ENCODE measurements at regions not wholly inside any gene's neighbourhood (a gene's known extent, or its start where the extent isn't known, plus 50 kb on each side); places are given as distances from the start of the nearest gene placed in this dataset.

- Histone ChIP-seq H3K36me3 (no peaks in the 10 kb centered on the region), H3K9me3 (no peaks in the 10 kb centered on the region), H3K4me1 (peaks cover 3 to 40% (median 4%) of the 10 kb centered on the region in 6 donors), H3K4me3 (no peak overlapping the region), H3K27ac (peak overlapping the region in 4 of 8 donors; percentile 26 to 65 (median 56)), H3K27me3 (replicated peaks in 1 of 7) (no peaks in the 10 kb centered on the region)
- intact Hi-C loops (cut with DNase I; ENCODE audit: low total_unique reads), result loop anchor here (10.0 kb wide), 1 partner anchor 58 kb away; no protein-coding TSS in a partner anchor
- TF ChIP-seq POLR2A (IDR thresholded peaks at IDR 0.05) (no peak), POLR2AphosphoS5 (IDR thresholded peaks at IDR 0.05) (no peak)
- TF ChIP-seq, protein P1, sequence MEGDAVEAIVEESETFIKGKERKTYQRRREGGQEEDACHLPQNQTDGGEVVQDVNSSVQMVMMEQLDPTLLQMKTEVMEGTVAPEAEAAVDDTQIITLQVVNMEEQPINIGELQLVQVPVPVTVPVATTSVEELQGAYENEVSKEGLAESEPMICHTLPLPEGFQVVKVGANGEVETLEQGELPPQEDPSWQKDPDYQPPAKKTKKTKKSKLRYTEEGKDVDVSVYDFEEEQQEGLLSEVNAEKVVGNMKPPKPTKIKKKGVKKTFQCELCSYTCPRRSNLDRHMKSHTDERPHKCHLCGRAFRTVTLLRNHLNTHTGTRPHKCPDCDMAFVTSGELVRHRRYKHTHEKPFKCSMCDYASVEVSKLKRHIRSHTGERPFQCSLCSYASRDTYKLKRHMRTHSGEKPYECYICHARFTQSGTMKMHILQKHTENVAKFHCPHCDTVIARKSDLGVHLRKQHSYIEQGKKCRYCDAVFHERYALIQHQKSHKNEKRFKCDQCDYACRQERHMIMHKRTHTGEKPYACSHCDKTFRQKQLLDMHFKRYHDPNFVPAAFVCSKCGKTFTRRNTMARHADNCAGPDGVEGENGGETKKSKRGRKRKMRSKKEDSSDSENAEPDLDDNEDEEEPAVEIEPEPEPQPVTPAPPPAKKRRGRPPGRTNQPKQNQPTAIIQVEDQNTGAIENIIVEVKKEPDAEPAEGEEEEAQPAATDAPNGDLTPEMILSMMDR (IDR thresholded peaks at IDR 0.05 in 8 of 11, conservative IDR thresholded peaks at IDR 0.05 in 3 of 11), result no peak
- 90 to 95% (median 94%) methylated on average over 2 of the region's 2 CpGs for WGBS, 5 donors
- DNase-seq, result no peak
Observed at GRCh38 chr4:80126435-80126834, 53.4 kb upstream of the ANTXR2 start.

- Histone ChIP-seq H3K27me3 (replicated peaks in 1 of 7) (no peaks in the 10 kb centered on the region), H3K36me3 (no peaks in the 10 kb centered on the region), H3K9me3 (no peaks in the 10 kb centered on the region), H3K4me1 (peaks cover 3 to 40% (median 4%) of the 10 kb centered on the region in 6 donors), H3K27ac (peak overlapping the region in 5 of 8 donors; percentile 7 to 65 (median 52)), H3K4me3 (no peak overlapping the region)
- no peak for TF ChIP-seq POLR2A (IDR thresholded peaks at IDR 0.05)
- TF ChIP-seq POLR2AphosphoS5 (IDR thresholded peaks at IDR 0.05), result no peak
- TF ChIP-seq, protein P1 (IDR thresholded peaks at IDR 0.05 in 8 of 11, conservative IDR thresholded peaks at IDR 0.05 in 3 of 11), result peak in 9 of 11 experiments; percentile 32 to 59 (median 51)
- intact Hi-C loops (cut with DNase I; ENCODE audit: low total_unique reads), result loop anchor here (10.0 kb wide), 1 partner anchor 59 kb away; no protein-coding TSS in a partner anchor
- DNase-seq, result no peak
- 55 to 70% (median 66%) methylated on average over 4 of the region's 4 CpGs for WGBS, 5 donors
Observed at GRCh38 chr4:80125252-80126177, 52.5 kb upstream of the ANTXR2 start.

- Histone ChIP-seq H3K36me3 (no peaks in the 10 kb centered on the region), H3K4me1 (peaks cover 3 to 40% (median 4%) of the 10 kb centered on the region in 6 donors), H3K9me3 (no peaks in the 10 kb centered on the region), H3K4me3 (no peak overlapping the region), H3K27ac (peak overlapping the region in 1 of 8 donors; percentile 65), H3K27me3 (replicated peaks in 1 of 7) (no peaks in the 10 kb centered on the region)
- 67 to 97% (median 85%) methylated on average over 1 of the region's 1 CpG for WGBS, 5 donors
- TF ChIP-seq POLR2A (IDR thresholded peaks at IDR 0.05) (no peak), POLR2AphosphoS5 (IDR thresholded peaks at IDR 0.05) (no peak)
- TF ChIP-seq, protein P1 (IDR thresholded peaks at IDR 0.05 in 8 of 11, conservative IDR thresholded peaks at IDR 0.05 in 3 of 11), result no peak
- intact Hi-C loops (cut with DNase I; ENCODE audit: low total_unique reads), result loop anchor here (10.0 kb wide), 1 partner anchor 60 kb away; no protein-coding TSS in a partner anchor
- DNase-seq, result no peak
Observed at GRCh38 chr4:80124246-80125211, 51.5 kb upstream of the ANTXR2 start.
